SU-DHL-6 (cell line): ENCODE measurements at regions not wholly inside any gene's neighbourhood (a gene's known extent, or its start where the extent isn't known, plus 50 kb on each side); places are given as distances from the start of the nearest gene placed in this dataset.

Source experiments
- H2AFZ ChIP-seq: fragments of 200-600 bp; sonication (generic); 2 replicates; pipeline ENCODE4 v1.6.1; 2014; ENCODE audit warnings: low read depth, mild to moderate bottlenecking, moderate library complexity, mixed read lengths, antibody characterized with exemption, low read length; ENCODE audit not compliant: severe bottlenecking
- H3F3A ChIP-seq: fragments of 200-600 bp; shearing (Covaris generic); 2 replicates; pipeline ENCODE4 v1.6.0; 2016; ENCODE audit warnings: antibody characterized with exemption, mild to moderate bottlenecking; ENCODE audit not compliant: insufficient read depth
- H3K27ac ChIP-seq: fragments of 200-600 bp; sonication (generic); 2 replicates; pipeline ENCODE4 v1.5.1; 2016; ENCODE audit warnings: low read depth, mild to moderate bottlenecking, low read length, moderate library complexity, mixed read lengths
- H3K27me3 ChIP-seq: fragments of 200-600 bp; sonication (generic), shearing (Covaris generic); 2 replicates; pipeline ENCODE4 v1.6.0; 2014; ENCODE audit warnings: mild to moderate bottlenecking, low read length
- H3K36me3 ChIP-seq: fragments of 200-600 bp; sonication (generic); 2 replicates; pipeline ENCODE4 v1.6.1; 2014; ENCODE audit warnings: mild to moderate bottlenecking, low read length, mixed read lengths
- H3K4me2 ChIP-seq: fragments of 300-600, 200-600 bp; shearing (Covaris generic), sonication (generic); 2 replicates; pipeline ENCODE4 v1.6.0; 2014; ENCODE audit warnings: low read length, low read depth, mild to moderate bottlenecking; ENCODE audit not compliant: poor library complexity, severe bottlenecking
- H3K4me3 ChIP-seq: fragments of 200-600 bp; sonication (generic); 2 replicates; pipeline ENCODE4 v1.5.1; 2014; ENCODE audit warnings: antibody characterized with exemption, low read length, mild to moderate bottlenecking, mixed read lengths; ENCODE audit not compliant: insufficient read depth, poor library complexity, severe bottlenecking
- H3K79me2 ChIP-seq: fragments of 200-600 bp; sonication (generic); 2 replicates; pipeline ENCODE4 v1.6.1; 2014; ENCODE audit warnings: mild to moderate bottlenecking, low read length, moderate library complexity; ENCODE audit not compliant: insufficient read depth
- H3K9ac ChIP-seq: fragments of 200-600 bp; sonication (generic); 2 replicates; pipeline ENCODE4 v1.7.0; 2014; ENCODE audit warnings: mild to moderate bottlenecking, low read length
- H3K9me2 ChIP-seq: fragments of 200-600 bp; sonication (generic); replicated peaks from 2 replicates; pipeline ENCODE4 v1.6.1; 2014; ENCODE audit warnings: low read length; ENCODE audit not compliant: insufficient read depth
- H3K9me3 ChIP-seq: fragments of 200-600 bp; sonication (generic); 2 replicates; pipeline ENCODE4 v1.6.1; 2014; ENCODE audit warnings: low read length, mixed read lengths; ENCODE audit not compliant: insufficient read depth
- H4K20me1 ChIP-seq: fragments of 200-600 bp; sonication (generic); 2 replicates; pipeline ENCODE4 v1.6.1; 2014; ENCODE audit warnings: low read depth, mild to moderate bottlenecking, antibody characterized with exemption, low read length, moderate library complexity, mixed read lengths
- EZH2phosphoT487 ChIP-seq: fragments of 200-600 bp; sonication (generic), shearing (Covaris generic); conservative IDR thresholded peaks from 2 replicates; pipeline ENCODE4 v1.6.1; 2018; ENCODE audit warnings: mild to moderate bottlenecking, antibody characterized with exemption, low read length, moderate library complexity, mixed read lengths
- TF ChIP-seq, protein P1 (sequence below): fragments of 200-600 bp; sonication (generic); IDR thresholded peaks from one replicate; pipeline ENCODE4 v1.5.1; 2017; ENCODE audit warnings: antibody characterized with exemption, mild to moderate bottlenecking, low read length, moderate library complexity; ENCODE audit not compliant: insufficient read depth, poor library complexity, severe bottlenecking

DNA sequence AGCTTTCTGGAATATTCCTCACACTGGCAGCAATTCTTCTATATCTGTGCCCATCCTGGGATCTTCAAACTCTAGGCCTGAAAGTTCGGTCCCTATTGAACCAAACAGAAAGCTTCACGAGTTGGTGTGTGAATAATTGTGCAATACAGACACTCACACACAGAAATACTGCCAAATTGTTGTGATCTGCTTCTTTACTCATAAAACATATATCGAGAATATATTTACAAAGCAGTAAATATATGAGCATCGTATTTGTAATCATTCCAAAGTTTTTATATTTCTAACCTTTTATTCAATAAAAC, 56.6 kb upstream of the BEX4 start:
- no peak overlapping the region for H2AFZ ChIP-seq
- H3K9ac ChIP-seq: no peak overlapping the region
- H3F3A ChIP-seq: no peaks in the 10 kb centered on the region
- H3K9me3 ChIP-seq: no peaks in the 10 kb centered on the region
- TF ChIP-seq EZH2phosphoT487: no peak
- TF ChIP-seq, protein P1, sequence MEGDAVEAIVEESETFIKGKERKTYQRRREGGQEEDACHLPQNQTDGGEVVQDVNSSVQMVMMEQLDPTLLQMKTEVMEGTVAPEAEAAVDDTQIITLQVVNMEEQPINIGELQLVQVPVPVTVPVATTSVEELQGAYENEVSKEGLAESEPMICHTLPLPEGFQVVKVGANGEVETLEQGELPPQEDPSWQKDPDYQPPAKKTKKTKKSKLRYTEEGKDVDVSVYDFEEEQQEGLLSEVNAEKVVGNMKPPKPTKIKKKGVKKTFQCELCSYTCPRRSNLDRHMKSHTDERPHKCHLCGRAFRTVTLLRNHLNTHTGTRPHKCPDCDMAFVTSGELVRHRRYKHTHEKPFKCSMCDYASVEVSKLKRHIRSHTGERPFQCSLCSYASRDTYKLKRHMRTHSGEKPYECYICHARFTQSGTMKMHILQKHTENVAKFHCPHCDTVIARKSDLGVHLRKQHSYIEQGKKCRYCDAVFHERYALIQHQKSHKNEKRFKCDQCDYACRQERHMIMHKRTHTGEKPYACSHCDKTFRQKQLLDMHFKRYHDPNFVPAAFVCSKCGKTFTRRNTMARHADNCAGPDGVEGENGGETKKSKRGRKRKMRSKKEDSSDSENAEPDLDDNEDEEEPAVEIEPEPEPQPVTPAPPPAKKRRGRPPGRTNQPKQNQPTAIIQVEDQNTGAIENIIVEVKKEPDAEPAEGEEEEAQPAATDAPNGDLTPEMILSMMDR: no peak
- H3K79me2 ChIP-seq: no peaks in the 10 kb centered on the region
- H3K36me3 ChIP-seq: no peaks in the 10 kb centered on the region
- H3K9me2 ChIP-seq: no peaks in the 10 kb centered on the region
- H3K27ac ChIP-seq: no peak overlapping the region
- no peaks in the 10 kb centered on the region for H4K20me1 ChIP-seq
- H3K27me3 ChIP-seq: no peaks in the 10 kb centered on the region
- no peak overlapping the region for H3K4me2 ChIP-seq
- H3K4me3 ChIP-seq: no peak overlapping the region

DNA sequence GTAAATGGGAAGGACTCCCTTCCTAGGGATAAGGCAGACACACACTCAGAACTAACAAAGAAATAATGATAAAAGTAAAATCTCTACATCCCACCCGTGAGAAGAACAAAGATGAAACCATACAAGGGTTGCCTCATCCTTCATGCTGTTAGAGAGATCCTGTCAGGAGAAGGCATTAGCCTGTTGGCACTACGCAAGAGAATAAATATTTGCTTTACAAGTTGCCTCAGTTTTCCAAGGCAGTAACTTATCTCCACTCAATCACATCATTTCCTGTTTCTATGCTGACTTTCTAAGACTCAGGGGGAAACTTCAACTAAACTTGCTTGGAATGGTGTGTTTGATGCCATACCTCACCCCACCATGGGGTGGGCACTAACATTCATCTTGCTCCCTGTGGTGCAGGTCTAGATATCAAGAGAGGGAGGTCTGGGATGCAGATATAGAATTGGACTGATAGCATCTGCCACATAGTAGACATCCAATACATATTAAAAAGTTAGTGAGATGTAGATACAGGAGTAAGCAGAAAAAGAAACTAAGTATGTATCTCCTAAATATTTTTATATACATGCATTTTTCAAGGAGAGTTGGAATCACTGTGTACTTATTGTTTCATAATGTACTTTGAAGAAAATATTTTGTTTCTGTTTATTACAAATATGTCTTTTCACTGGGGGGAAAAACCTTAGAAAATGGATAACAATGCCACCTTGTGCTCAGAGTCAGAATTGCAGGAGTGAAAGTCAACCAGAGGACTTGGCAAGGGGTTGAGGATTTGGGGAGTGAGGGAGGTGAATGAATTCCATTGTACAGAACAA, 57.2 kb upstream of the BEX4 start:
- H2AFZ ChIP-seq: no peak overlapping the region
- TF ChIP-seq, protein P1: peak; percentile 29
- TF ChIP-seq EZH2phosphoT487: no peak
- no peak overlapping the region for H3K27ac ChIP-seq

DNA sequence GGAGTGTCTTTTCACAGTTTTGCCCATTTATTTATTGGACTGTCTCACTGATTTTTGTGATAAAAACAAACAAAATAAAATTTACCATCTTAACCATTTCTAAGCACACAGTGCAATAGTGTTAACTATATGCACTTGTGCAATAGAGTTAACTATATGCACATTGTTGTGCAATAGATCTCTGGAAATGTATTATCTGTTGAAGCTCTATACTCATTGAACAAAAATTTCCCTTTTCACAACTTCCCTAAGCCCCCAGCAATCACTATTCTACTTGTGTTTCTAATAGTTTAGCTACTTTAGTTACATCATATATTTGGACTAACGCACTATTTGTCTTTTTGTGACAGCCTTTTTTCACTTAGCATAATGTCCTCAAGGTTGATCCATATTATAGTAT, 59.7 kb upstream of the BEX4 start:
- Histone ChIP-seq H3K4me3 (no peak overlapping the region), H3K79me2 (no peaks in the 10 kb centered on the region), H3K9me3 (no peaks in the 10 kb centered on the region), H3K9ac (no peak overlapping the region), H3F3A (no peaks in the 10 kb centered on the region), H3K36me3 (no peaks in the 10 kb centered on the region), H4K20me1 (no peaks in the 10 kb centered on the region), H3K27ac (no peak overlapping the region), H3K9me2 (no peaks in the 10 kb centered on the region), H2AFZ (no peak overlapping the region), H3K27me3 (no peaks in the 10 kb centered on the region), H3K4me2 (no peak overlapping the region)
- no peak for TF ChIP-seq EZH2phosphoT487
- TF ChIP-seq, protein P1: no peak

More for the DNA sequence above, 57.2 kb upstream of the BEX4 start:
- Histone ChIP-seq H3K79me2 (no peaks in the 10 kb centered on the region), H4K20me1 (no peaks in the 10 kb centered on the region), H3K9me3 (no peaks in the 10 kb centered on the region), H3K9me2 (no peaks in the 10 kb centered on the region), H3K4me2 (no peak overlapping the region), H3K4me3 (no peak overlapping the region), H3K9ac (no peak overlapping the region), H3K27me3 (no peaks in the 10 kb centered on the region), H3F3A (no peaks in the 10 kb centered on the region), H3K36me3 (no peaks in the 10 kb centered on the region)
